Mucosa of gallbladder (tissue), 1 donor: ENCODE measurements at regions not wholly inside any gene's neighbourhood (a gene's known extent, or its start where the extent isn't known, plus 50 kb on each side); places are given as distances from the start of the nearest gene placed in this dataset.

Experiments
- DNase-seq: peaks from one replicate; pipeline ENCODE4 v3.0.0-alpha.2; 2020; ENCODE audit warnings: low spot score
- donor health status: DM: no; HTN: no; CAD: no.

DNA sequence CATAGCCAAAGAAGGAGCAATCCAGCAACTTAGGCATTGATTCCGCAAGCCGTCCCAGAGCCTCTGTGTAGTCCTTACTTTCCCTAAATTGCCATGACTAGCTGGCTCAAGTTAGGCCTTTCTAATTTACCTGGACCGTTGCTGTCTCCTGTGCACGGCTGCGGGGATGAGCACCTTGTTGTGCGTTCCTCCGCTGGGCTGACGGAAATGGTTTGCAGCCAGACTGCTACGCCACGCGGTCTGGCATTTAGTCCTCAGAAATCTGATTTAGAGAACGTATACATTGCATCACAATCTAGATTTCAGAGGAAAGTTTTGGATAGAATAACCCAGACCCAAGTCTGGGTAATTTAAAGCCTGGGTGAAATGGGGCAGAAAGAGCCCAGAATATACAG lies 133.2 kb upstream of the ARHGAP5 start:
- DNase-seq, result no peak

DNA sequence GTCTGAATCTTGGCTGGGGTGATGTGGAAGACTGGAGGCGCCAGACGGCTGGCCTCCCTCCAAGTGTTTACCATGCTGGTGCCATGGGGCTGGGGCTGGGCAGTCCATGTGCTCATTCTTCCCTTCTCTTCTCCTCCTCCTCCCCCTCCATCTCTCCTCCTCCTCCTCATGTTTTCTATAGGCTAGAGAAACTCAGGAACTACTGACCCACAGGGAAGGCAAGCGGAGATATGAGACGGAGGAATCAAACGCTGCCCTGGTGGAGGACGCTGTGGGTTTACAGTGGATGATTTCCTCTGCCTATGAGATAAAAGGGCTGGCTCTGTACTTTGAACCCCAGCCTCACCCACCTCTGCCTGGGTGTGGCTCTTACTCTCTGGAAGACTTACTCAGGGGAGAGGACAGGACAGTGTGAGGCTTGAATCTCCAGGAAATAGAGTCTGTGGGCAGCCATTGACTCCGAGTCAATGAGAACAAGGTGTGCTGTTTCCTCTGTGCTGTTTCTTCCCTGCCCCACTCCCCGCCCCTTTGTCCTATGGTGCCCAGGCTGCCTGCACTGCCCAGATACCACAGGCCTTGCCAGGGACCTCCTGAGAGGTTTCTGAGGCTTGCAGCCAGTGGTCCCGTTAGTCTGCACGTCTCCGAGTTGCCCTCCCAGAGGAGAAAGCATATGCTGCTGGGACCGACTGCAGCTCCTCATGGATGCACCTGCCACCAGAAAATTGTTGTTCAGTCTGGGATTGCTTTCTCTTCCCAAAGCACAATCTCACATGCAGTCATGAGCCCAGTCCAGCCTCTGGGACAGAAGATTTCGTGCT lies 132.6 kb upstream of the ARHGAP5 start:
- DNase-seq, result peak; percentile 87

DNA sequence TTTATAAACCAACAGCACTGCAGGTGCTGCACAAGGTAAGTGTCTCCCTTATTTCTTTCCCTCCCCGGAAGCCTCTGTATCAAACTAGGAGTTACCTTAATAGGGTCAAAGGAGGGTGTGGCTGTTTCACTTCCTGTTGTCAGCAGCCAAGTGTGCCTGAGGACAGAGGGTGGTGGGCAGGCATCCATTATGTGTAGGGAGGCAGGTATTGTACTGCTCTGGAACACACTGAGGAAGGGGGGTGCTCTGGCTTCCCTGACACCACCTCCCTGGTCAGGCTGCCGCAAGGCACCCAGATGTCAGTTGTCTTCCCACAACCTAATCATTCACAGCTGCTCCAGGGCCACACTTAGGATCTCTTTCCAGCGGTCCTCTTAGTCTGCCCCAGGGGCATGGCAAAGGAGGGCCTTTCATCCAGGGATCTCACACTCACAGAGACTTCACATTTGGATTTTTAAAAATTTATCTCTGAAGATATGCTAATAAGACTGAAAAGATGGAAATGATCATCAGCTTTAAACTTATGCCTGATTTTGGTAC lies 132.0 kb upstream of the ARHGAP5 start:
- DNase-seq, result peak; percentile 18

DNA sequence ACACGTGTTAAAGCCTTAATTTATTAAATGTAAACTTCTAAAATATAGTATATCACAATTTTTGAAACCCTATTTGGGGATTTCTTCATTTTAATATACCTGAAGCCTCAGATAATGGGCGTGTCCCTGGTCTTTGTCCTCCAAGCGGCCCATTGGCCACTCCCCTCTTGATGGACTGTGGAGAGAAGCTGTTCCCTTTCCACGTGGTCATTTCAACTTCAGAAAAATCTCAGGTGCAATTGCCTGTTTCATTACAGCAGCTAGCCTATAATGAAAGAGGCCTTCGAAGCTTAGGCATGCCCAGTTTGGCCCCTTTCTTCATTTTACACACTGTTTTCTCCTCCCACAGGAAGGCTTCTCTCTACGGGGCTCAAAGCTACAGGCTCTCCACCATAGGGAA lies 131.4 kb upstream of the ARHGAP5 start:
- no peak for DNase-seq

DNA sequence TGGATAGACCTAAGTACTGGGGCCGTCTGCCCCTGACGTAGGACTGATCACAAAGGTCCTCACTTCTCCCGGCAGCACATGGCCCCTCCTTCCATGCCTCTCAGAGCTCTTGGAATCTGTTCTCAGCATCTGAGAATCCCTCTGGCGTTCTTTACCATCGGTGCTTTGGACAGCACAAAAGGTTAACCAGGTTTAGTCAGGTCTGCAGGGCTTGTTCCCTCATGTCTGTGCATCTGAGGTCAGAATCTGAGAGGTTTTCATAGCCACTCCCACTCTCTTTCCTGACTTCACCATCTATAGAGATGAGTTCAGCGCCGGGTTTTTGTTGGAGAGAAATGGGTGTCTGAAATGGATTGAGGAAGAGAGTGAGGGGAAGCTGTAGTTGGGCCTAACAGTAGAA lies 130.0 kb upstream of the ARHGAP5 start:
- no peak for DNase-seq

DNA sequence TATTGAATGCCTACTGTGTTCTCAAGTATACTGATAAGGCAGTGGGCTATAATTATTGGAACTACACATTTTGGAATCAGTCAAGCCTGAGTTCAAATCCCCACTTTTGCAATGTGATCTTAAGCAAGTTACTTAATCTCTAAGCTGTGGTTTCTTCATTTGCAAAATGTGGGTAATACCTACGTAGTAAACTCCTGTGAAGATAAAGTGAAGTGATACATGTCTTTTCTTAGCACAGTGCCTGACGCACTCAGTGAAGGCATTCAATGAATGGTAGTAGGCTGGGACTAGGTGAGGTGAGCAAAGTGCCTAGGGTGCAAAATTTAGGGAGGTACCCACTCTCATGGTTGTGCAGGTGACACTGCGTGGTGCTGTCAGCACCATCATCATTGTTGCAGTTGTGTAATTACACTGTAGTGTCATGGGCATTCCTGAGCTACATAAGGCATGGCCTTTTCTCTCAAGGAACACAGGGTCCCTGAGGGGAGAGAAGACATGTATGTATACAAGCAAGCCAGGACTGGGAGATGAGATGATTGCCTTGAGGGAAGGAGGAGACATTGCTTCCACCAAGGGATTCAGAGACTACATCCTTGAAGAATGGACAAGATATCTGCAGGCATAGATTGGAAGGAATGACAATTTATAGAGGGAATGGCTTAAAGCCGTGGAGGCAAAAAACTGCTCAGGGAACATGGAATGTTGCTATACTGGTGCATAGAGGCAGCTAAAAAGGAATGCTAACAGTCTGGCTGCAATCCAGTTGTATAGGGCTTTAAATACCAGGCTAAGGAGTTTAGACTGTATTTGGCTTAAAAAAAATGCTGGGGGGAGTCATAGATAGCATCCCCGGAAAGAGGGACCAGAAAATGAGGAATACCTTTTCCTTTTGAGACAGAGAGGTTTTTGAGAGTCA lies 129.2 kb upstream of the ARHGAP5 start:
- no peak for DNase-seq

DNA sequence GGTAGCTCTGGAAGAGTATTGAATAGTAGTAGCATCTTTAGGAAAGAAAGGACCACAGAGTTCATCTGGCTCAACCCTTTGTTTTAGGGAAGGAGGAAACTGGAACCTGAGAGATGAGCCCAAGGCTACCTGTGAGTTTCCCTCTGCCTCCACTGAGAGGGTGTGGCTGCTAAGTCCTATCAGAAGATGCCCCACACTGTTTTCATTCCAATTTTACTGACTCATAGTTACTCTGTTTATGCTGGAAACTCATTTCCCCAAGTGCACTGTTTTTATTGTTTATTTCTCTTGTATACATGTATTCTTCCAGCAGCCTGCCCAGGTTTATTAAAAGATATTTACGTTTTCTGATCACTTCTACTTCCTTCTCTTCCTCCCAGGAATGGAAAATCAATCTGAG lies 127.4 kb upstream of the ARHGAP5 start:
- no peak for DNase-seq

DNA sequence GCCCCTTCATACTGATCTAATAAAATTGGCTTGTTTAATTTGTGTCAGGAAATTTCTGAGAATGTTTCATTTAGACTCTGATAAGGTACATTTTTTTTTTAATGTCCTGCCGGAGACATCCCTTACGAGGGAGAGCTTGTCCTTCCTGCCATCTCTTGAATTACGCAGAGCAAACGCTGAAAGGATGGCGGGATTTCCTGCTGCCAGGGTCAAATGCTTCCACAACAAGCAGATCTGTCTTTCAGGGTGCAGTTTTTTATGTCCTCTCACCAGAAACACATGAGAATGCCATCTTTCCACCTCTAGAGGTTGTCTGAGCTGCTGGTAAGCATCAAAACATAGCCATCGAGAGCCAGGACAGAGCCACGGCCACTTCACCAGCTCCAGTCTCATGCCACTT lies 126.8 kb upstream of the ARHGAP5 start:
- DNase-seq, result no peak

DNA sequence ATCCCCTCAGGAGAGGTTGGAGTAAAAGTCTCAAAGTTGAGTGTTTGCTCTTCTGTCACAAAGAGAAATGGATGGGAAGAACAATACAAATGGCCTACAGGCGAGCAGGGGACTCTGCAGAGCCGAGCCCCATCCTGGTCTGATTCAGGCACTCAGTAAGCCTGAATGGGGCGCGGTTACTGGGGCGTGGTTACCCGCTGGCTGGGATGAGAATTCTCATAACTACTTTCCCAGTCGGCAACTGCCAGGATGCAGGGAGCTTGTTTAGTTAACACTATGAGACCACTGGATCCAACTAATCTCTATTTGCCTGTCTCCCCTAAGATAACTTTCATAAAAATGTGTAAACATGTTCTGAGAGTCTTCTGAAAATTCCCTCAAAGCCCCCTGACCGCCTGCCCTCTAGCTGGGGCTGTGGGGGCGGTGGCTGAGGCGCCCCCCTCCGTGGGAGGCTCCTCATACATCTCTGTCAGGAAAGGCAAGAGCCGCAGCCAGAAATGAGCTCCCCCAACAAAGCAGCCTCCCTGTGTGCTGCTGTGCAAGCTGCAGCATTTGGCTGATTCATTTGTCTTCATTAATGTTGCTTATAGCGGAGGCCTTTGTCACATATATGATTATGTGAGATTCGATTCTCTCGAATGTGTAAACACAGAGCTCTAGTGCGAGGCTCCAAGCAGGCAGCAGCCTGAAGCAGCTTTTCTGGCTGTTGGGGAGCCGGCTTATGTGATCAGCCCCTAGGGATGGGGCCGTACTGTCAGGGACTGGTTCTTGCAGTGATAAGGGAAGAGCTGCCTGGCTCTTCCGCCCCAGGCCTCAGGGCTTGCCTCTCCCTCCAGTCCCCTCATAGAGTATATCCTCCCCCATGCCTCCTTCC lies 126.1 kb upstream of the ARHGAP5 start:
- peak; percentile 47 for DNase-seq

DNA sequence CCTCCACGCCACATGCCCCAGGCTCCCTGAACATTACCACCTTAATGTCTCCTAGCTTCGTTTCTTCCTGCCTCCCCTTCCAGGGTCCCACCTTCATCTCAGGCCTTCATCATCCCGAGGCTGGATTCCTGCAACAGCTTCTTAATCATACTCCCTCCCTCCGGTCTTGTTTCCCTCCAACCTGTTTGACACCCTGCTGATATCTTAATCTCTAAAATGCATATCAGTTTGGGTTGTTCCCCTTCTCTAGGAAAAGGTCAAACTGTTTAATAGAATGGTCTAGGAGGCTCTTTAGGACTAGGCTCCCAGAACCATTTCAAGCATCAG lies 125.5 kb upstream of the ARHGAP5 start:
- DNase-seq, result no peak

DNA sequence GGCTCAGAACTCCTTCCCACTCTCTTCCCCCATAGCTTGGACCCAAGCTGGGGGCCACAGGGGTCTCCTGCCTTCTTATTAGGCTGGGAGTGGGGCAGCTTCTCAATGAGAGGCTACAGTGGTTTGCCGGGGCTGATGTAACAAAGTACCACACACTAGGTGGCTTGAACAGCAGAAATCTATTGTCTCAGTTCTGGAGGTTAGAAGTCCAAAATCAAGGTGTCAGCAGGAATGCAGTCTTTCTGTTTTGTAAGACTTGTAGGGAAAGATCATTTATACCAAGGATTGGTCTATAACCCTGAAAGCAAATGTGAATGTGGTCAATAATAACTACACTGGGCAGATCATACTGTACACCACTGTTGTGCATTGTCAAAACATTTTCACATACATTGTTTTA lies 124.5 kb upstream of the ARHGAP5 start:
- no peak for DNase-seq

DNA sequence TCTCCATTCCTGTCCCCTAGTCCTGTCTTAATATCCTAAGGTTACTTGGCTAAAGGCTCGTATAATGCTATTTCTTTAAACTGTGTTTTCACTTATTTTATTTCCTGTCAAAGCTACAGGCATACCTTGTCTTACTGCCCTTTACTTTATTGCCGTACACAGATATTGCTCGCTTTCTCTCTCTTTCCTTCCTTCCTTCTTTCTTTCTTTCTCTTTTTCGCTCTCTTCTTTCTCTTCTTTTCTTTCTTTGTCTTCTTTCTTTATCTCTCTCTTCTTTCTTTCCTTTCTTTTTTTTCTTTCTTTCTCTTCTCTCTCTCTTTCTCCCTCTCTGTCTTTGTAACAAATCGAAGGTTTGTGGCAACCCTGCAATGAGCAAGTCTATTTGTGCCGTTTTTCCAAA lies 123.9 kb upstream of the ARHGAP5 start:
- no peak for DNase-seq

DNA sequence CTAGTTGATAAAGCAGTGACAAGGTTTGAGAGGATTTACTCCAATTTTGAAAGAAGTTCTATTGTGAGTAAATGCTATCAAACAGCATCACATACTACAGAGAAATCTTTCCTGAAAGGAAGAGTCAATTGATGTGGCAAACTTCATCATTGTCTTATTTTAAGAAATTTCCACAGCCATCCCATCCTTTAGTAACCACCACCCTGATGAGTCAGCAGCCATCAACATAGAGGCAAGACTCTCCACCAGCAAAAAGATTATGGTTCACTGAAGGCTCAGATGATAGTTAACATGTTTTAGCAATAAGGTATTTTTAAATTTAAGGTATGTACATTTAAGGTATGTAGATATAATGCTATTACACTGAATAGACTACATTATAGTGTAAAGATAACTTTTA lies 122.1 kb upstream of the ARHGAP5 start:
- DNase-seq, result no peak

DNA sequence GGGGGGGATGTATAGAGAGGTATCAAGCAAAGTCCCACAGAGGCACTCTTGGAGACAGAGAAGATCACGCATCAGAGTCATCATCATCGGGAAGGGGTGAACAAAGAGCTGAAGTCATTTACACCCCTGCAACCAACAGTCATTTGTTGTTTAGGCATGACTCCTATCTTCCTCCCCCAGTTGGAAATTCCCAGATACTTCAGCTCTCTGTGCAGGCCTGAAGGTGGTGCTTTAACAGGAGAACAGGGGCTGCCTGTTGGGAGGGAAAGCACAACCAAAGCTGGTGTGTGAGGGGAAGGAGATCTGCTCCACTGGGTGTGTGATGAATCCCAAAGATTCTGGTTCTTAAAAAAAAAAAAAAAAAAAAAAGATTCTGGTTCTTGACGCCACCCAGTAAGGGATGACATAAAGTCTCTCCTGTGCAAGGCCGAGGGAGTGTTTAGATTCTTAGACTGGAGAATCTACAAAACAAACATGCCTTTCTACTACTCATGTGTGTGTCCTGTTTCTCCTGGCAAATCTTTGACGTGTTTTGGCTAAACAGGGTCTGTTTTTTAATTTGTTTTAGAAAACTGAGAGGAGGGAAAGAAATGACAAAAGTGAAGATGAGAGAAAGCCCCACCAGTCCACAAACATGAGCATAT lies 121.0 kb upstream of the ARHGAP5 start:
- DNase-seq, result no peak

DNA sequence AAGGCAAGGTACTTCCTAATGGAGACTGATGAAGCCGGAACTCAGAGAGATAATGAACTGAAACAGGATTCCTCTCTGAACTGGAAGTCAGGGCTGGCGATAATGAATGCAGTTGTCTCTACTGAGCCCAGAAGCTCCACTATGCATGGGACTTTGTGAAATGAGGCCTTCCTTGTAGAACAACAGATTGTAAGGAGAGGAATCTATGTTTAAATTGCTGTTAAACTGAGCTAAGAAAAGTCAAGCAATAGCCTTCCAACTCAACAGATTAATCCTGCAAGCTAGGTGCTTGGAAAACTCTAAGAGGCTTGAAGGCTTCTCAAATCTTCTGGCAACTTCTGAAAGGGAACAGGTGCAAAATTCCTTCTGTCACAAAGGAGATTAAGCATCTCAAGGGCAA lies 119.5 kb upstream of the ARHGAP5 start:
- DNase-seq, result no peak

DNA sequence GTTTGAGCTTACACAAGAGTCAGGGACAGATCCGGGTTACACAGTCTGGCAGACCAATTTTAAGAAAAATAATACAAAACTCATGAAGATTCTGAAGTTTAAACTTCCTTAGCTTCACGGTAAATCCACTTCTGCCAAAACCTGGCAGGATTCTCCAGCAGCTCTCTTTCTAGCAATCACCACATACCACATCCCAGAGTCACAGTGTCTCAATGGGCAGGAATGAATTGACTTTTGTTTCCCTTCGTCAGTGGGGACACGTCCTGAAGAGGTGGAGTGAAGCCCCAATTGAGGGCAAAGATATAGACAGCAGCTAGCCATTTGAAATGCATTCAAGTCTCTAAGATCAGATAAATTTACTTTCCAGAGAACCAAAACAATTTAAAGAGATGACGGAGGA lies 117.1 kb upstream of the ARHGAP5 start:
- DNase-seq, result no peak

DNA sequence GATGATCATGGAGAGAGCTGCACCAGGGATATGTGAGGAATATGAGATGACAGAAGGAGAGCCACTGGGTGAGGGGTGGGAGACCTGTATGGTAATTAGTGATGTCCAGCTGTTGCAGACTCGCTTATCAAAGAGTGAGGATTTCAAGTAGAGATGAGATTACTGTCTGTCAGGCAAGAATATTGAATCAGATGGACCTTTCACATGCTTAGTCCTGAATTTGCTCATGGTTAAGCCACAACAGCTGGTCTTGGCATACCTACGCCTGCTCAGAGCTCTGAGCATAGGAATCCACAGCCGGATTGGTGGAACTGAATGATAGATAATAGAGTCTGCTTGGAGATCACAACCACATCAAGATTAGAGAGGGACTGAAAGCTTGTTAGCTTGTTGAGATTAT lies 115.2 kb upstream of the ARHGAP5 start:
- DNase-seq, result no peak

DNA sequence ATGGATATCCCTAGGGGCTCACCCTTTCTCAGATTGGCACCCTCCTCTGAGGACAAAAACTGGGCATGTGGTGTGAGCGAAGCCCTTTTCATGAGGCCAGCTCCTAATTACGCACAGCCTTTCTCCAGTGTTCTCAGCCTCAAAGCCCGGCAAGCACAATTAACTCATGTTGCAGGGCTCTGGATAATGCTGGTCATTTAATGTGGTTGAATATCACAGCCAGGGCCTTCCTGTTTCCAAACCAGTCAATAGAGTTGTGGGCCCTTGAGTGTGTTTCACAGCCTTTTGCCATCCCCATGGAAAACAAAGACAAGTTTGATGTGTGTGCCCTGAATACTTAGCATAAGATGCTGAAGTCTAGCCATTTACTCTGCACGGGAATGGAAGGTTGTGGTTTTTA lies 114.2 kb upstream of the ARHGAP5 start:
- no peak for DNase-seq

DNA sequence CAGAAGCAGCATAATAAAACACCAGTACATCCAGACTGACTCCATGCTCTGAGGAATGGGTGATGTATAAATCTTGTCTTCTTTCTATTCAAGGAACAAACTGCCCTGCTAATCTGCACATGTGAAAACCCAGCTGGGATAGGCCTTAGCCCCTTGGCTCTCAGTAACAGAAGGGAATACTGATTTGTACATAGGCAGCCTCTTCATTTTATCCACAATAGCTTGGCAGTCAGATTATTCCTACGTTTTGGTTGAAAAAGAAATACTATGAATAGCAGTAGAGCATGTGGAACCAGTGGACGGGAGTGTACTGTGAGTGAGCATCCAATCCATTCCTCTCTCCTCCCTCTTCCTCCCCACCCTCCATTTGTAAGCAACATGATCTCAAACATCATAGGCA lies 113.5 kb upstream of the ARHGAP5 start:
- no peak for DNase-seq

DNA sequence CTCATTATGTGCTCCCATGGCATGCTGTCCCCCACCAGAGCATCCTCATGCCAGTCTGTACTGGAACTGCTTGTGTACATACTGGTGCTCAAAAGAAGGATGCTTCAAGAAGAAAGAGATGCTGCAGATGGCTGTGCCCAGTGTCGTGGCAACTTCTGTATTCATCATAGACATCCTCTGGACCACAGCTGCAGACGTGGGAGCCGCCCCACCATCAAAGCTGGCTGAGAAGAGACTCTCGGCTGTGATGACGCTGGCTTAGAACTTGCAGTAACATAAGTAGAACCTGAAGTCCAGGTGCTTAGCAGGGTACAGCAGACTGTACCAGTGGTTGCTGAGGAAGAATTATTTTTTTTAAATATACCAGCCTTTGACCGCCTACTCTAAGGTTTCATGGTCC lies 112.6 kb upstream of the ARHGAP5 start:
- DNase-seq, result no peak

DNA sequence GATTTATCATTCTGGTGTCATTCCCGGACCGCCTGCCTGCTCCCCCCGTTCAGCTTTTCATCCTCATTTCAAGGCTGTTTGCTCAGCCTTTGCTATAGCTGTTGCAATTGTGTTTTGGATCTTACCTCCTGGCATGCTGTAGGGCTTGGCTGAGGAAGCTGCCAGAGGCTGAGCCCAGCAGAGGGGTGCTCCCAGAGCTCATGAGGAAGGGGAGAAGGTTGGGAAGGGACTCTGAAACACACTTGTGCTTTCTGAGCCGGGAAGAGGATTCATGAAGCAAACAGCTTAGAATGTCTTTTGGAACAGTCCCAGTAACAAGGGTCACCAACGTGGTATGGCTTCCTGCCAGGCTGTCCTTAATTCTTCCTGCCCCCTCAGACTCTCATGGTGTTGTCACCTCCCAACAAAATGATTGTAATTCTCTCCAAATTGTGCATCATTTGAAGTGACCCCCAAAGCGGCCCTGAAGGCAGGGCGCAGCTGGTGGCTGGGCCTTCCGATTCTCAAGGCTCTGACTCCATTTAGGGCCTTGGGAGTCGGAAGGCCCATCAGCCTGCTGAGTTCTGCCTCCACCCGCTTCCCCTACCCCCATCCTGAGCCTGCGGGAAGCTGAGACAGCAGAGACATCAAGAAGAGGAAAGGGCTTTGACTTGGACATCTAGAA lies 111.9 kb upstream of the ARHGAP5 start:
- DNase-seq, result no peak
